ENCODE measurements at regions not wholly inside any gene's neighbourhood (a gene's known extent, or its start where the extent isn't known, plus 50 kb on each side); places are given as distances from the start of the nearest gene placed in this dataset.

DNA sequence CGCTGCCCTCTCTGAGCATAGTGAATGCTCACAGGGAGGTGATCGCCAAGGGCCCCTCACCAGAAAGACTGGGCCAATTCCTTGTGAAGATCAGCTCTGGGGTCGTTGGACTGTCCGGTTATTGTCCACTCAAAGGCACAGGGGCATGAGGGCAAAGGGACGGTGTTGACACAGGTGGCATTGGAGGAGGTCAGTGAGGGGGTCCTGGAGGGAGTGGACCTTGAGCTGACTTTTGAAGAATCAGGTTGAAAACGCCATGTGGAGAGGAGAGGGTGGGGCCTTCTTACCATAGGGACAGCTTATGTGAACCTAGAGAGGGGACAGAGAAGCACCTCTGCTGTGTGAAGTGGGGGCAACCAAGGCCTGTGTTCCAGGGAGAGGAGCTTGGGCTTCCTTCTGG is 131.5 kb downstream of the TFCP2L1 start:
- TF ChIP-seq, protein P1, sequence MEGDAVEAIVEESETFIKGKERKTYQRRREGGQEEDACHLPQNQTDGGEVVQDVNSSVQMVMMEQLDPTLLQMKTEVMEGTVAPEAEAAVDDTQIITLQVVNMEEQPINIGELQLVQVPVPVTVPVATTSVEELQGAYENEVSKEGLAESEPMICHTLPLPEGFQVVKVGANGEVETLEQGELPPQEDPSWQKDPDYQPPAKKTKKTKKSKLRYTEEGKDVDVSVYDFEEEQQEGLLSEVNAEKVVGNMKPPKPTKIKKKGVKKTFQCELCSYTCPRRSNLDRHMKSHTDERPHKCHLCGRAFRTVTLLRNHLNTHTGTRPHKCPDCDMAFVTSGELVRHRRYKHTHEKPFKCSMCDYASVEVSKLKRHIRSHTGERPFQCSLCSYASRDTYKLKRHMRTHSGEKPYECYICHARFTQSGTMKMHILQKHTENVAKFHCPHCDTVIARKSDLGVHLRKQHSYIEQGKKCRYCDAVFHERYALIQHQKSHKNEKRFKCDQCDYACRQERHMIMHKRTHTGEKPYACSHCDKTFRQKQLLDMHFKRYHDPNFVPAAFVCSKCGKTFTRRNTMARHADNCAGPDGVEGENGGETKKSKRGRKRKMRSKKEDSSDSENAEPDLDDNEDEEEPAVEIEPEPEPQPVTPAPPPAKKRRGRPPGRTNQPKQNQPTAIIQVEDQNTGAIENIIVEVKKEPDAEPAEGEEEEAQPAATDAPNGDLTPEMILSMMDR (IDR thresholded peaks at IDR 0.05) = no peak
- TF ChIP-seq, protein P2, sequence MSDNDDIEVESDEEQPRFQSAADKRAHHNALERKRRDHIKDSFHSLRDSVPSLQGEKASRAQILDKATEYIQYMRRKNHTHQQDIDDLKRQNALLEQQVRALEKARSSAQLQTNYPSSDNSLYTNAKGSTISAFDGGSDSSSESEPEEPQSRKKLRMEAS (CRISPR knock-in tag; IDR thresholded peaks at IDR 0.05) = no peak
- no peak for TF ChIP-seq GRHL2 (CRISPR knock-in tag; IDR thresholded peaks at IDR 0.05; ENCODE audit: insufficient replicate concordance, severe bottlenecking)
- TF ChIP-seq, protein P3, sequence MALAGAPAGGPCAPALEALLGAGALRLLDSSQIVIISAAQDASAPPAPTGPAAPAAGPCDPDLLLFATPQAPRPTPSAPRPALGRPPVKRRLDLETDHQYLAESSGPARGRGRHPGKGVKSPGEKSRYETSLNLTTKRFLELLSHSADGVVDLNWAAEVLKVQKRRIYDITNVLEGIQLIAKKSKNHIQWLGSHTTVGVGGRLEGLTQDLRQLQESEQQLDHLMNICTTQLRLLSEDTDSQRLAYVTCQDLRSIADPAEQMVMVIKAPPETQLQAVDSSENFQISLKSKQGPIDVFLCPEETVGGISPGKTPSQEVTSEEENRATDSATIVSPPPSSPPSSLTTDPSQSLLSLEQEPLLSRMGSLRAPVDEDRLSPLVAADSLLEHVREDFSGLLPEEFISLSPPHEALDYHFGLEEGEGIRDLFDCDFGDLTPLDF (CRISPR knock-in tag; IDR thresholded peaks at IDR 0.05) = no peak
